Esophagus squamous epithelium (tissue), 4 donors: ENCODE measurements at regions not wholly inside any gene's neighbourhood (a gene's known extent, or its start where the extent isn't known, plus 50 kb on each side); places are given as distances from the start of the nearest gene placed in this dataset.

Source experiments
- POLR2A ChIP-seq, 4 donors: fragments of 450-650 bp; IDR thresholded peaks; one replicate each; pipeline ENCODE4 v1.6.1; 2017; ENCODE audit warnings: antibody characterized with exemption in 4 of 4, mild to moderate bottlenecking in 4 of 4, moderate library complexity in 3 of 4
- TF ChIP-seq, protein P1 (sequence below), 6 experiments: fragments of 450-650 bp in 4 of 6; fragments of 200-600 bp in 2 of 6; sonication (generic) in 2 of 6; IDR thresholded peaks; one replicate each; pipeline ENCODE4 v1.5.1; 2016 to 2019; ENCODE audit warnings: antibody characterized with exemption in 6 of 6, mild to moderate bottlenecking in 4 of 6, moderate library complexity in 4 of 6

DNA sequence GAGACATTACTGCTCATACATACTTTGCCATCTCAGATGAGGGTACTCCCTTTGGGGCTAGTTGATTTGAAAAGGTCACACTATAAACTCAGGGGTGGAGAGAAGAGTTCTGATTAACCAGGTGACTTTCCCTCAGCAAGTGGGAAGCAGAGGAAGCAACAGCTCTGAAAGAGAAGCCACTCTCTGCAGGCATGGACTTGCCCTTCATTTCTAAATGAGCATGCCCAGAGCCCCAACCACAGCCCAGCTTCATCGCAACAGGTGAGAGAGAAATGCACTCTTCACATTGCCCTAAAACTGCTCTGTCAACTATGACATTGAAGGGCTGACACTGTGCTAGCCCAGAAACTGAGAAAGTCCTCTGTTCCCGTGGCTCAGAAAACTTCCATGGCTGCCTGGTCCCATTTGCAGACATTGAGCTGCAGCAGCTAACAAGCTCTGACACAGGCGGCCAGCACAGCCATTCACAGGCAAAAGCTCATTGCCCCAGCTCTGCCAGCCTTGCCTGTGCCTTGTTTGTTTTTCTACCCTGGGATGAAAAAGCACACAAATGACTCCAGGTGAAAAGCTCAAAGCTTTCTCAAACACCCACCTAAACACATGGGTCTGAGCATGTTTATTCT, 419.8 kb upstream of the DYNLRB2 start:
- no peak for TF ChIP-seq POLR2A (IDR thresholded peaks at IDR 0.05)
- TF ChIP-seq, protein P1, sequence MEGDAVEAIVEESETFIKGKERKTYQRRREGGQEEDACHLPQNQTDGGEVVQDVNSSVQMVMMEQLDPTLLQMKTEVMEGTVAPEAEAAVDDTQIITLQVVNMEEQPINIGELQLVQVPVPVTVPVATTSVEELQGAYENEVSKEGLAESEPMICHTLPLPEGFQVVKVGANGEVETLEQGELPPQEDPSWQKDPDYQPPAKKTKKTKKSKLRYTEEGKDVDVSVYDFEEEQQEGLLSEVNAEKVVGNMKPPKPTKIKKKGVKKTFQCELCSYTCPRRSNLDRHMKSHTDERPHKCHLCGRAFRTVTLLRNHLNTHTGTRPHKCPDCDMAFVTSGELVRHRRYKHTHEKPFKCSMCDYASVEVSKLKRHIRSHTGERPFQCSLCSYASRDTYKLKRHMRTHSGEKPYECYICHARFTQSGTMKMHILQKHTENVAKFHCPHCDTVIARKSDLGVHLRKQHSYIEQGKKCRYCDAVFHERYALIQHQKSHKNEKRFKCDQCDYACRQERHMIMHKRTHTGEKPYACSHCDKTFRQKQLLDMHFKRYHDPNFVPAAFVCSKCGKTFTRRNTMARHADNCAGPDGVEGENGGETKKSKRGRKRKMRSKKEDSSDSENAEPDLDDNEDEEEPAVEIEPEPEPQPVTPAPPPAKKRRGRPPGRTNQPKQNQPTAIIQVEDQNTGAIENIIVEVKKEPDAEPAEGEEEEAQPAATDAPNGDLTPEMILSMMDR (IDR thresholded peaks at IDR 0.05), result no peak
